Effector memory CD8-positive, alpha-beta T cell (primary cell): ENCODE measurements at regions not wholly inside any gene's neighbourhood (a gene's known extent, or its start where the extent isn't known, plus 50 kb on each side); places are given as distances from the start of the nearest gene placed in this dataset.

Source experiments
- ATAC-seq: fragments of 150-1000 bp; cut with Tn5 transposase; replicated peaks from 2 replicates; pipeline ENCODE4 v1.10.0; 2021; ENCODE audit warnings: mild to moderate bottlenecking, moderate library complexity
- DNase-seq, 3 experiments: peaks; one replicate each; pipeline ENCODE4 v3.0.0; 2021
- H3K27ac Mint-ChIP-seq, 2 donors: one replicate each; pipeline ENCODE4 v1.8.0; 2022; ENCODE audit warnings: mild to moderate bottlenecking in 2 of 2, mixed read lengths in 2 of 2, moderate library complexity in 2 of 2
- H3K27me3 Mint-ChIP-seq, 2 donors: one replicate each; pipeline ENCODE4 v1.8.0; 2022; ENCODE audit warnings: mixed read lengths in 2 of 2
- H3K36me3 Mint-ChIP-seq: one replicate; pipeline ENCODE4 v1.8.0; 2022; ENCODE audit warnings: mild to moderate bottlenecking, moderate library complexity, mixed read lengths; ENCODE audit not compliant: insufficient read depth
- H3K4me1 Mint-ChIP-seq, 2 donors: one replicate each; pipeline ENCODE4 v1.8.0; 2022; ENCODE audit warnings: low read depth in 2 of 2, mixed read lengths in 2 of 2
- H3K4me3 Mint-ChIP-seq, 2 donors: one replicate each; pipeline ENCODE4 v1.8.0; 2022; ENCODE audit warnings: mild to moderate bottlenecking in 2 of 2, mixed read lengths in 2 of 2, moderate library complexity in 2 of 2
- H3K9me3 Mint-ChIP-seq, 2 donors: one replicate each; pipeline ENCODE4 v1.8.0; 2022; ENCODE audit warnings: mixed read lengths in 2 of 2

DNA sequence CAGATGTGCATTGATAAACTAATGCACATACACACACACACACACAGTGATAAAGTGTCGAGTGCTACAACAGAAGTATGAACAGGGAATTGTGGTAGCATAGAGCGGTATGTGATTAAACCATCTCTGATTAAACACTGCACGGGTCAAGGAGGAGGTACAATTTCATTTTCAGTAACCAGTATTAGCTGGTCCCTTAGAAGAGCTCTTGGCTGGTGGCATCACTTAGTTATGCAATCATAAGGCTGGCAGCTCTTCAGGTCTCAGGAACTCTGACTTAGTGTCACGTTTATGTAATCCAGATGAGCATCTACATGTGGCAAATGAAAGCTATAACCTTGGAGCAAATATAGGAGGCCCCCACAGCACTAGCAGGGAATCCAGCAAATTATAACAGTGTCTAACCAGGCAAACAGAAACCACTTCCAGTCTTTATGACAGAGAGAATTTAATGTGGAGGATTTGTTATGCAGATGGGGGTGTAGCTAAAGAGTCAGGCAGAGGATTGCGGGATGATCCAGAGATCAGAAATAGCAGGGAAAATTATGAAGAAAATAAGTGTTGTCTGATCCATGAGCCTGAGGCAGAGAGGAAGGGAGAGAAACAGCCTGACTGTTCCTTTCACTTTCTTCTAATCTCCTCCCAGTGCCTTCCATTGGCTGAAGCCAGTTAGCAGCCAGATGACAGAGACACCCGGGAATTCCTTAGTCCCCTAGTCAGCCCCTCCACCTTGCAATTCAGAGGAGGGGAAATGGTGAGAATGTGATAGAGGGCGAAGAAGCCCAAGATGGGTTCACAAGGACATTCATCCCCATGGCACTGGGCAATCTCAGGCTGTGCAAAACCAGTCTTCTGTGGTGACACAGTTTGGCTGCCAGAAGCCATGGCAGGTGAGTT lies 533.1 kb upstream of the TENM4 start:
- Mint-ChIP-seq H3K4me1 (no peaks in the 10 kb centered on the region), H3K36me3 (no peaks in the 10 kb centered on the region), H3K27ac (no peak overlapping the region), H3K9me3 (peaks cover 6 to 33% of the 10 kb centered on the region in 2 donors), H3K4me3 (no peak overlapping the region), H3K27me3 (no peaks in the 10 kb centered on the region)
- ATAC-seq (no peak), DNase-seq (no peak)

GRCh38 chr11:79971255-79971654 lies 530.4 kb upstream of the TENM4 start:
- ATAC-seq, result no peak
- DNase-seq, result no peak
- H3K27ac Mint-ChIP-seq, result no peak overlapping the region
- H3K4me3 Mint-ChIP-seq, result no peak overlapping the region
- H3K4me1 Mint-ChIP-seq, result no peaks in the 10 kb centered on the region
- H3K9me3 Mint-ChIP-seq, result peaks cover 12 to 33% of the 10 kb centered on the region in 2 donors
- no peaks in the 10 kb centered on the region for H3K36me3 Mint-ChIP-seq
- H3K27me3 Mint-ChIP-seq, result no peaks in the 10 kb centered on the region

DNA sequence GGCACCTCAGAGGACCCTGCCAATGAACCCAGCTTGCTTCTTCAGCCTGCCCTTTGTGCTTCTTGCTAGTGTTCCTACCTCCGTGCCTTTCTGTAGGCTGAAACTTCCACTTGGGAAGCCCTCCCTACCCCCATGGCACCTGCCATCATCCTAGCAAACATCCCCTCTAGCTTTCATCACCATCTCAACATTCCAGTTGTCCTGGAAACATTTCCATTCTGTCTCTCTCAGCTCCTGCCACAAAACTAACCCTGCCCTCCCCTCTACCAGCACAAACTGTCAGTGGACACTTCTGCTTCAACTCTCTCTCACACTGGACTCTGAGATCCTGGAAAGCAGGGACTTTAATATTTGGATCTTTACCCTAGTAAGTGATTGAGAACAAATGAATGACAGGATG lies 525.8 kb upstream of the TENM4 start:
- peaks cover 12 to 23% of the 10 kb centered on the region in 2 donors for H3K9me3 Mint-ChIP-seq
- H3K27me3 Mint-ChIP-seq, result no peaks in the 10 kb centered on the region
- no peak overlapping the region for H3K4me3 Mint-ChIP-seq
- DNase-seq (no peak), ATAC-seq (no peak)
- no peaks in the 10 kb centered on the region for H3K4me1 Mint-ChIP-seq
- H3K36me3 Mint-ChIP-seq, result no peaks in the 10 kb centered on the region
- H3K27ac Mint-ChIP-seq, result no peak overlapping the region

- no peak for ATAC-seq
- Mint-ChIP-seq H3K4me1 (no peaks in the 10 kb centered on the region), H3K27ac (no peak overlapping the region), H3K4me3 (no peak overlapping the region), H3K36me3 (no peaks in the 10 kb centered on the region), H3K9me3 (peaks cover 12% of the 10 kb centered on the region in 2 donors), H3K27me3 (no peaks in the 10 kb centered on the region)
- no peak for DNase-seq
Observed at GRCh38 chr11:79963856-79964645, 523.2 kb upstream of the TENM4 start.

- Mint-ChIP-seq H3K36me3 (no peaks in the 10 kb centered on the region), H3K27me3 (no peaks in the 10 kb centered on the region), H3K27ac (no peak overlapping the region), H3K4me1 (no peaks in the 10 kb centered on the region), H3K9me3 (peaks cover 13 to 27% of the 10 kb centered on the region in 2 donors), H3K4me3 (no peak overlapping the region)
- DNase-seq, result no peak
- ATAC-seq, result no peak
Observed at GRCh38 chr11:79960461-79960860, 519.6 kb upstream of the TENM4 start.

DNA sequence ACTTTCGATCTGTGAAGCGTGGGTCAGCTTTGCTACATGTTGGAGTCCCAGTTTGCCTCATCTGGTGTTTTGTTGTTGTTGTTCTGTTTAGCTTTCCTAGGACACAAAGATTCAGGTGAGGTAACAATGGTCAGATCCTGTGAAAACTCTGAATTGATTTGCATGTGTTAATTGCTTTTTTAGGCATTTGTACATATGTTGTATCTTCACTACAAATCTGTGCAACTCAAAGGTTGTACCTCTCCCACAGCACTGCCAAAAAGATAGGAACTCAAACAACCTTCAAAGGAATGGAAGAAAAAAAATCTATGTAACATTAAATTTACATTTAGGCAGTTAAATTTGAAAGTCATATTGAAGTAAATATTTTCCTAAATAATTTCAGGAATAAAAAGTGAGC lies 518.5 kb upstream of the TENM4 start:
- Mint-ChIP-seq H3K4me1 (no peaks in the 10 kb centered on the region), H3K36me3 (no peaks in the 10 kb centered on the region), H3K27me3 (no peaks in the 10 kb centered on the region), H3K4me3 (no peak overlapping the region), H3K9me3 (peaks cover 15 to 33% of the 10 kb centered on the region in 2 donors), H3K27ac (no peak overlapping the region)
- DNase-seq (no peak), ATAC-seq (no peak)

- ATAC-seq (no peak), DNase-seq (no peak)
- Mint-ChIP-seq H3K9me3 (peaks cover 12 to 29% of the 10 kb centered on the region in 2 donors), H3K4me1 (no peaks in the 10 kb centered on the region), H3K27ac (no peak overlapping the region), H3K27me3 (no peaks in the 10 kb centered on the region), H3K4me3 (no peak overlapping the region), H3K36me3 (no peaks in the 10 kb centered on the region)
Observed at GRCh38 chr11:79957702-79958101, 516.9 kb upstream of the TENM4 start.

GRCh38 chr11:79956061-79956460 lies 515.2 kb upstream of the TENM4 start:
- H3K27ac Mint-ChIP-seq, result no peak overlapping the region

DNA sequence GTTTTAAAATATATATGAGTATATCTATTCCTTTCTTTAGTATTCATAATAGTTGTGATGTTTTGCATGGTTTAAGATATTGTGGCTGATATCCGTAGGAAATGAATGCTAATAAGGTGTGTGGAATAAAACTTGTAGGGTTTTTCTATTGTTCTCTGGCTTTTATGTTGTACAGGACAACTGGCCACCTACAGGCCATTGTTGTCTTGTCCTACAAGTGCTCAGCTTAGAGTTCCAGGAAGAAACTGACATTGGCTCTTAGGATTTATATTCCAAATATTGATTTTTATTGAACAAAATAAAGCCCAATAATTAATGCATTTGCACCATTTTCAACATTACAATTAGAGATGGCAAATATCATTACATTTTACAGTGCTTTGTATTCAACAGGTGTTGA lies 512.8 kb upstream of the TENM4 start:
- Mint-ChIP-seq H3K27ac (no peak overlapping the region), H3K9me3 (peaks cover 10 to 17% of the 10 kb centered on the region in 2 donors), H3K36me3 (no peaks in the 10 kb centered on the region), H3K4me1 (no peaks in the 10 kb centered on the region), H3K4me3 (no peak overlapping the region), H3K27me3 (no peaks in the 10 kb centered on the region)
- DNase-seq (no peak), ATAC-seq (no peak)

More at GRCh38 chr11:79956061-79956460, 515.2 kb upstream of the TENM4 start:
- H3K4me1 Mint-ChIP-seq, result no peaks in the 10 kb centered on the region
- H3K9me3 Mint-ChIP-seq, result peaks cover 9 to 25% of the 10 kb centered on the region in 2 donors
- H3K4me3 Mint-ChIP-seq, result no peak overlapping the region
- H3K36me3 Mint-ChIP-seq, result no peaks in the 10 kb centered on the region
- ATAC-seq (no peak), DNase-seq (no peak)
- no peaks in the 10 kb centered on the region for H3K27me3 Mint-ChIP-seq

GRCh38 chr11:79950741-79951140 lies 509.9 kb upstream of the TENM4 start:
- Mint-ChIP-seq H3K4me3 (no peak overlapping the region), H3K27me3 (no peaks in the 10 kb centered on the region), H3K9me3 (peaks cover 5 to 12% of the 10 kb centered on the region in 2 donors), H3K4me1 (no peaks in the 10 kb centered on the region), H3K36me3 (no peaks in the 10 kb centered on the region), H3K27ac (no peak overlapping the region)
- DNase-seq (no peak), ATAC-seq (no peak)

DNA sequence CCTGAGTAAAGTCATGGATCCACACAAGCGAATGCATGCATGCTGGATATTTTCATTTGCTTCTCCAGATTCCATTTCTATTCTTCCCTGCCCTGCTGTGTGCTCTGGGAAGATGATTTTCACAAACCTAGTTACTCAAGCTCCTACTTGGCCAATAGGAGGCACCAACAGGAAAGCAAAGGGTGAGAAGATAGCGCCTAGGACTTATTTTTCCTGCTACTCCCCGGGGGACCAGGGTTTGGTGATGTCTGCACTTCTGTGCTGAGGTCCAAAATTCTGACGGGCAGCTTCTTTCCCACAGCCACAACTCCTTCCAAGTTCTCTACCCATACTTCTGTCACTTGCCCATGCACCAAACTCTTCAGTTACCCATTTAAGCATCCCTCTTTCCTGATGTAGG lies 509.3 kb upstream of the TENM4 start:
- DNase-seq (no peak), ATAC-seq (no peak)
- Mint-ChIP-seq H3K9me3 (peaks cover 5 to 9% of the 10 kb centered on the region in 2 donors), H3K36me3 (no peaks in the 10 kb centered on the region), H3K4me1 (no peaks in the 10 kb centered on the region), H3K27ac (no peak overlapping the region), H3K4me3 (no peak overlapping the region), H3K27me3 (no peaks in the 10 kb centered on the region)

GRCh38 chr11:79949574-79949973 lies 508.7 kb upstream of the TENM4 start:
- Mint-ChIP-seq H3K36me3 (no peaks in the 10 kb centered on the region), H3K9me3 (peaks cover 3 to 6% of the 10 kb centered on the region in 2 donors), H3K4me3 (no peak overlapping the region), H3K27me3 (no peaks in the 10 kb centered on the region), H3K4me1 (no peaks in the 10 kb centered on the region), H3K27ac (no peak overlapping the region)
- no peak for ATAC-seq
- no peak for DNase-seq

GRCh38 chr11:79942646-79943045 lies 501.8 kb upstream of the TENM4 start:
- ATAC-seq (no peak), DNase-seq (no peak)
- H3K9me3 Mint-ChIP-seq, result peaks cover 0 to 23% of the 10 kb centered on the region in 2 donors
- H3K4me1 Mint-ChIP-seq, result no peaks in the 10 kb centered on the region
- no peak overlapping the region for H3K4me3 Mint-ChIP-seq
- H3K27ac Mint-ChIP-seq, result no peak overlapping the region
- no peaks in the 10 kb centered on the region for H3K36me3 Mint-ChIP-seq
- no peaks in the 10 kb centered on the region for H3K27me3 Mint-ChIP-seq

- no peak for ATAC-seq
- H3K9me3 Mint-ChIP-seq, result peaks cover 1 to 23% of the 10 kb centered on the region in 2 donors
- DNase-seq, result no peak
- H3K27ac Mint-ChIP-seq, result no peak overlapping the region
- H3K4me3 Mint-ChIP-seq, result no peak overlapping the region
- no peaks in the 10 kb centered on the region for H3K27me3 Mint-ChIP-seq
- no peaks in the 10 kb centered on the region for H3K36me3 Mint-ChIP-seq
- no peaks in the 10 kb centered on the region for H3K4me1 Mint-ChIP-seq
Observed at GRCh38 chr11:79942090-79942489, 501.3 kb upstream of the TENM4 start.
